ENCODE measurements at regions not wholly inside any gene's neighbourhood (a gene's known extent, or its start where the extent isn't known, plus 50 kb on each side); places are given as distances from the start of the nearest gene placed in this dataset.
"Not testable (repeated sequence)": the region's sequence is repeated elsewhere in the genome, so short reads cannot be mapped to it uniquely, and the experiment has no call there.

DNA sequence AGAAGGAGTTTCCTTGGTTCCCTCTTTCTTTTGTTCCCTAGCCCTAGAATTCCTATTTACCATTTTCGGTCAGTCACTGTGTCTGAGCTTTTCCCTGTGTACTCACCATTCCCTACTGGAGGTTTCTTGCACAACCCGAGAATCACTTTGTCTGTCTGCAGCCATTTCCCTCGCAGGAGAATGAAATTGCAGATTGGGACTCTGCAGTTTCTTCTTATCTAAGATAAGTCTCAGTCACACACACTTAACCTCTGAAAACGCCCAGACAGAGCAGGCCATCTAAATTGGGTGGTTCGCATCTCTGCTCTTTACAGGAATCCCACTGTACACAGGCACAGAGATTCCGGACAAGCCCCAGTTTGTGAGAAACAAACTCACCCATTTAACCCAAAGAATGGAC, 58.6 kb upstream of the CNTNAP2 start:
- DNase-seq (ENCODE audit: low read depth) = no peak

- DNase-seq (ENCODE audit: low read depth) = no peak
Observed at GRCh38 chr7:146054909-146055308, 61.7 kb upstream of the CNTNAP2 start.

DNA sequence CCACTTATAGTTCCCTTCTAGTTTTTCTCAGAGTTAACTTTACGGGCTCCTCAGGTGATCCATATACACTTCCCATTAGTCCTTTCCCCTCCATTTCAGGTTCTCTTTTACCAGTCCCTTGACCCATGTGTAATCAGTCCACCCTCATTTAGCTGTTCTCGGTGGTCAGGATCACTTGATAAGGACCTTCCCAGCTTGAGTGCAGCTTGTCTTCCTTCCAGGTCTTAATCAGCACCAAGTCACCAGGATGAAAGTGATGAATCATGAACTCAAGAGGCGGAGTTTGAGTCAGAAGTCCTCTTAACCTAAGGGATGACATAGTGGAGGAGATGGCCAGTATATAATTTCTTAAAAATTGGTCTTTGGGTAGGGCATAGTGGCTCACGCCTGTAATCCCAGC, 63.1 kb upstream of the CNTNAP2 start:
- DNase-seq (ENCODE audit: low read depth) = no peak

DNA sequence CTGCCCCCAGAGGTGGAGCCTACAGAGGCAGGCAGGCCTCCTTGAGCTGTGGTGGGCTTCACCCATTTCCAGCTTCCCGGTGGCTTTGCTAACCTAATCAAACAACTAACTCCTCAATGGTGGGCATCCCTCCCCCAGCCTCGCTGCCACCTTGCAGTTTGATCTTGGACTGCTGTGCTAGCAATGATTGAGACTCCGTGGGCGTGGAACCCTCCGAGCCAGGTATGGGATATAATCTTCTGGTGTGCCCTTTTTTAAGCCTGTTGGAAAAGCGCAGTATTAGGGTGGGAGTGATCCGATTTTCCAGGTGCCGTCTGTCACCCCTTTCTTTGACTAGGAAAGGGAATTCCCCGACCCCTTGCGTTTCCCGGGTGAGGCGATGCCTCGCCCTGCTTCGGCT, 73.3 kb upstream of the CNTNAP2 start:
- not testable (repeated sequence) for DNase-seq (ENCODE audit: low read depth)

DNA sequence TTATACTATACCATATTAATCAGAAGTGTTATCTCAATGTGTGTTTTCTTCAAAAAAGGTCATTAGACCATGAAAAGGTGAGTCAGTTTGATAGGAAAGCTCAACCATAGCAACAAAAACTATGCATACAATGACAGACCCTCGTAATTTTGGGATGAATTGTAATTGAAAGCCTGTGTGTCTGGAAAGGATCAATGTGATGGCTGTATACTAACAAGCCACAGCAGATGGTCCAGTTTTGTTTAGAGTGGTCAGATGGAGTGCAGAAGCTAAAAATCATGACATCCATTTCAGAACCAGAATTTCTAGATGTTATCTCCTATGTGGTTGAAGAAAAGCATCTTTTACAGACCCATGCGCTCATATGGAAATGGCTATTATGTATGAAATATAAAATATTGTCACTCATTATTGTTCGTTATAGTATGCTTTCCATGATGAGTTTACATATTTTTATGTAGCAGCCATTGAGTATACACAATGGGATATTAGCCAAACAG, 88.3 kb upstream of the CNTNAP2 start:
- no peak for DNase-seq (ENCODE audit: low read depth)

GRCh38 chr7:146027243-146027642, 89.4 kb upstream of the CNTNAP2 start:
- DNase-seq (ENCODE audit: low read depth) = no peak

GRCh38 chr7:146022776-146023175, 93.8 kb upstream of the CNTNAP2 start:
- DNase-seq (ENCODE audit: low read depth) = no peak

- not testable (repeated sequence) for DNase-seq (ENCODE audit: low read depth)
Observed at GRCh38 chr7:146019041-146020004, 97.3 kb upstream of the CNTNAP2 start.

GRCh38 chr7:146017366-146017765, 99.2 kb upstream of the CNTNAP2 start:
- DNase-seq (ENCODE audit: low read depth) = not testable (repeated sequence)

DNA sequence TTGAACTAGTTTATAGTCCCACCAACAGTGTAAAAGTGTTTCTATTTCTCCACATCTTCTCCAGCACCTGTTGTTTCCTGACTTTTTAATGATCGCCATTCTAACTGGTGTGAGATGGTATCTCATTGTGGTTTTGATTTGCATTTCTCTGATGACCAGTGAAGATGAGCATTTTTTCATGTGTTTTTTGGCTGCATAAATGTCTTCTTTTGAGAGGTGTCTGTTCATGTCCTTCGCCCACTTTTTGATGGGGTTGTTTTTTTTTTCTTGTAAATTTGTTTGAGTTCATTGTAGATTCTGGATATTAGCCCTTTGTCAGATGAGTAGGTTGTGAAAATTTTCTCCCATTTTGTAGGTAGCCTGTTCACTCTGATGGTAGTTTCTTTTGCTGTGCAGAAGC, 102.4 kb upstream of the CNTNAP2 start:
- not testable (repeated sequence) for DNase-seq (ENCODE audit: low read depth)

DNA sequence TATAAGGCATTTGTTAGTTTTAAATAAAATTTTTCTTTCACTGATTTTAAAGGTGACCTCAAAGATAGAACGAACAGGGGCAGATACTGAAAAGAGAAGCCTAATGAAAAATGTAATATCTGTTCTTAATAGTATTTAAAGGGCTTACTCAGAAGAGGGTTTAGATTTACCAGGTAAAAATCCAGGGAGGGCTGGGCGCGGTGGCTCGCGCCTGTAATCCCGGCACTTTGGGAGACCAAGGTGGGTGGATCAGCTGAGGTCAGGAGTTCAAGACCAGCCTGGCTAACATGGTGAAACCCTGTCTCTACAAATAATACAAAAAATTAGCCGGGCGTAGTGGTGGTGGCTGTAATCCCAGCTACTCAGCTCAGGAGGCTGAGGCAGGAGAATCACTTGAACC, 108.3 kb upstream of the CNTNAP2 start:
- no peak for DNase-seq (ENCODE audit: low read depth)

- no peak for DNase-seq (ENCODE audit: low read depth)
Observed at GRCh38 chr7:146004805-146005204, 111.8 kb upstream of the CNTNAP2 start.

DNA sequence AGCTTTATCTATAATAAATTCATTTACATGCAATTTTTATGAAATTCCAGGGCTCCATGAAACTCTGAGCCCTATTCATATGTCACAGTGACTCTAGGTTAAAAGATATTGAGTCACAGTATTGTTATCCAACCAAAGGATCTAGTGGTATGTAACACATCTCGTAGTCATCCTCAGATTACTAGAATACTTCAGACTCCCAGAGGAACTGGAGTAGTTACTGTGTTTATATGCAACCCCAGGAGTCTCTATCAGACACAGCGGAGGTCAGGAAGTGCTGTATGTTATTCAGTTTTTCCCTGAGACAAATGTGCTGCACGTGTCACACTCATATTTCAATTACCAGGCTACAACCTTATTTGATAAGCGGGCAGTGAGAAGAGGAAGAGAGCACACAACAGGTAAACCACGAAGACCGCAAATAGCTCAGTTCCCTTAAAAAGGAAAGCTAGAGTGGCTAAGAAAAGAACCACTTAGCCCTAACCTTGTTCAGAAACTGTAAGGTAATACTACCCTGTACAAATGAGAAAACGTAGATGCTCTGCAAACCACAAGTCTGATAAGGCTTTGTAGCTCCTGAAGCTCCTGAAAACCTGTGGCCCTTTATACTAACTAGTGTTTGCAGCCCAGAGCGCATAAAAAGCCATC, 114.0 kb upstream of the CNTNAP2 start:
- DNase-seq (ENCODE audit: low read depth) = no peak

DNA sequence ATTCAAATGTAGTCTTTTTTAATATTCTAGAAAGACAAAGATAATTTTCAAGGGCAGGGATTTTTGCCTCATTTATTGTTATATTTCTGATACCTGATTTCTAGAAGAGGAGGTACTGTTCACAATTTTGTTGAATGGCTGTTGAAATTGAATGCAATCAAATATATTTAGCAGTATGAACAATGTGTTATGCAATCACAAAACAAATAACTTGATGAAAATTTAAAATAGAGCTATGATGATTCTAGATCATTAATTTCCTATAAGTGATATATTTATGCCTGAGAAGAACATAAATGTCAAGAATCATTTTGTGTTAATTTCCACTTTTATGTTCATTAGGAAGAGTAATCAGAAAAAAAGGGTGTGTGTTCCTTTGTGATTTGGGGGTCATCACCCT, 114.6 kb upstream of the CNTNAP2 start:
- DNase-seq (ENCODE audit: low read depth) = no peak

DNA sequence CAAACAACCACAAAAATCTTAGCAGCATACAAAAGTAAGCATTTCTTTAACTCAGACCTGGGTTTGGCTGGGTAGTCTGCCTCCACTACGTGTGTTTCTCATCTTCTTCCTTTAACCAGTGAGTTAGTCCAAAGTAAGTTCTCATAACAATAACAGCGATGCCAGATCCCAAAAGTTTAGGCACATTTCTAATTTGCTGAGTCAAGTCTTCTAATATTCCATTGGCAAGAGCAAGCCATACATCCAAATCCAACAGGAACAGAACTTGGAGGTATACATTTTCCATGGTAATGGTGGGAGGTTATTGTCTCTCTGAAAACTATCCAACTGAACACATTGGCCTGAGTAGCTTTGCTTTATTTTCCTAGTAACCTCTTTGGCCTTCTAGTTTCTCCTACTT, 115.7 kb upstream of the CNTNAP2 start:
- no peak for DNase-seq (ENCODE audit: low read depth)

- no peak for DNase-seq (ENCODE audit: low read depth)
Observed at GRCh38 chr7:145989469-145989868, 127.1 kb upstream of the CNTNAP2 start.

- no peak for DNase-seq (ENCODE audit: low read depth)
Observed at GRCh38 chr7:145986248-145986874, 130.2 kb upstream of the CNTNAP2 start.

DNA sequence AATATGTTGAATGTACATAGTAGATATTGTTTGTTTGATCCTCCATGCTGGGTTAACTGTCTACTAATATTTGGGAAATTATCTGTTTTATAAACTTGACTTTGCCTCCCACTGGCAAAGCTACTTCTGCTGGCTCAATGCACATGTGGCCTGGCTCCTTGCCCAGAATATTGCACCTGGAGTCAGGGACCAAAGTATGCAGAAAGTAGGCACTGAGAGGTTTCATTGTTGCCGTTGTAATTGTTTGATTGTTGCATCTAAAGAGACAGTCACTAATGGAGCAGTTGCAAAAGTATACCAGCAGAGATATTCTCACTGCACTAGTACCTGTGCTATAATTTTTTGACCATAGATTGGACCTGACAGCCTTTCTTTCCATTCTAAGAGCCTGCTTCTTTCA, 137.8 kb upstream of the CNTNAP2 start:
- no peak for DNase-seq (ENCODE audit: low read depth)

DNA sequence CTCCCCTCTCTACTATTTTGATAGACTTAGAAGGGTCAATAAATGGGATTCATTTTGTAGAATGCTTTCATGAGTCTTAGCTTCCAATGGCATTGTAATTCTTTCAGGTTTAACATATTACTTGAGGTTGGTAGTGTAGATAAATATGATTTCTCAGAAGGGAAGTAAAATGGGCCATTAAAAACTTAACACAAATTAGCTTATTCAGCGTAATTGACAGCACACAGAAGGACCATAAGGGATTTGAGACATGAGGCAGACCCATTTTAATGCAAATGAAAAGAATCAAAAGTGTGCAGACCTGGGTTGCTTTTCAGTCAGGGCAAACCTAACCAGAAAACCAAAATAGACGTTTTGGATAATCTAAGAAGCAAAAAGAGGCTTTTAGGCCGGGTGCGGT, 156.6 kb upstream of the CNTNAP2 start:
- DNase-seq (ENCODE audit: low read depth) = no peak

DNA sequence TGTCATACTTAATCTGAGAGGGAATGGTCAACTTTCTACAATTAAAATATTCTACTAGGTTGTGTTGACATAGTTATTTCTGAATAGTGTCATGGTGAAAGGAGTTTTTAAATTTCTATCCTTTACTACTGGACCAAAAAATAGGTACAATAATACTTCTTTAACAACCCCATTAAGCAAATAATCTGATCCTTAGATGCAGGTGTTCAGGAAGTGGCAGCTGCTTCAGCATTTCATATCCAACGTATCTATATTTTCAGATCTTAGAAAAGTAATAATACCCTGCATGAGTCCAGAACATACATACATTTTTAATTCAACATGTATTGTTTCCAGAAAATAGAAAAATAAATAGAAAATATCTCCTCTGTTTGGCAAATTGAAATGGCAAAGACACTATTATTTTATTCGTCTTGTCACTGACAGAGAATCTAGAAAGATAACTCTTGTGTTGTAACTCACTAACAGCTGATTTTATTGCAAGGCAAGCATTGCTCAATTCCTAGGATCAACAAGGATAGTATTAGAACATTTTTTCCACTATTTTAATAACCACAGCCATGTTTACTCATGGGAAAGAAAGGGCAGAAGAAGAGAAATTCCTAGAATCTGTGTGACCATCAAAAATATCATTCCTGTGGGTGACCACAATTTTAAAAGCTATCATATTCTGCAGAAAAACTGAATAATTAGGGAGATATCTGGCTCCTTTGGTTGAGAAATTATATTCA, 159.3 kb upstream of the CNTNAP2 start:
- no peak for DNase-seq (ENCODE audit: low read depth)

- DNase-seq (ENCODE audit: low read depth) = no peak
Observed at GRCh38 chr7:145951566-145951965, 165.0 kb upstream of the CNTNAP2 start.

DNA sequence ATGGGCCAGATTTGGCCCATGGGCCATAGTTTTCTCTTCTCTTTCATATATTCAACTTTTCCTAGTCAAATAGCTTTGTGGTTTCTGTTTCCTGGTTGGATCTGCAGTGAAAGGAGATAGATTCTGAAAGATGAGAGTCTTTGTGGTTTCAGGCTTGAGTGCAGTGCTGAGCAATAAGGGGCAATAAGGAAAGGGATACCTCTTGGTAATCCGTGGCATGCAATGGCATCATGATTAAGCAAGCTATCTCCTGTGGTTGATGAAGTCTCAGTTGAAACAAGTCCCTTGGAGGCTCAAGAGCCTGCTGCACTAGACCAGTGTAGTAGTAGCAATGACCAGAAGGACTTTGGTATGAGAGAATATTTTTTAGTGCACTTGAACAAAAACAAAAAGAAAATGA, 187.7 kb upstream of the CNTNAP2 start:
- no peak for DNase-seq (ENCODE audit: low read depth)
